ENCODE measurements at regions not wholly inside any gene's neighbourhood (a gene's known extent, or its start where the extent isn't known, plus 50 kb on each side); places are given as distances from the start of the nearest gene placed in this dataset.

DNA sequence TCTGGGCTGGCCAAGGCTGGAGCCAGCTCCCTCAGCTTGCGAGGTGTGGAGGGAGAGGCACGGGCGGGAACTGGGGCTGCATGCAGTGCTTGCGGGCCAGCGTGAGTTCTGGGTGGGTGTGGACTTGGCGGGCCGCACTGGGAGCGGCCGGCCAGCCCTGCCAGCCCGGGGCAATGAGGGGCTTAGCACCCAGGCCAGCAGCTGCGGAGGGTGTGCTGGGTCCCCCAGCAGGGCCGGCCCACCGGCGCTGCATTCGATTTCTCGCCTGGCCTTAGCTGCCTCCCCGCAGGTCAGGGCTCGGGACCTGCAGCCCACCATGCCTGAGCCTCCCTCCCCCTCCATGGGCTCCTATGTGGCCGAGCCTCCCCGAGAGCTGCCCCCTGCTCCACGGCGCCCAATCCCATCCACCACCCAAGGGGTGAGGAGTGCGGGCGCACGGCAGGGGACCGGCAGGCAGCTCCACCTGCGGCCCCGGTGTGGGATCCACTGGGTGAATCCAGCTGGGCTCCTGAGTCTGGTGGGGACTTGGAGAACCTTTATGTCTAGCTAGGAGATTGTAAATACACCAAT is 302.6 kb upstream of the ADAMTS16 start:
- TF ChIP-seq, protein P1, sequence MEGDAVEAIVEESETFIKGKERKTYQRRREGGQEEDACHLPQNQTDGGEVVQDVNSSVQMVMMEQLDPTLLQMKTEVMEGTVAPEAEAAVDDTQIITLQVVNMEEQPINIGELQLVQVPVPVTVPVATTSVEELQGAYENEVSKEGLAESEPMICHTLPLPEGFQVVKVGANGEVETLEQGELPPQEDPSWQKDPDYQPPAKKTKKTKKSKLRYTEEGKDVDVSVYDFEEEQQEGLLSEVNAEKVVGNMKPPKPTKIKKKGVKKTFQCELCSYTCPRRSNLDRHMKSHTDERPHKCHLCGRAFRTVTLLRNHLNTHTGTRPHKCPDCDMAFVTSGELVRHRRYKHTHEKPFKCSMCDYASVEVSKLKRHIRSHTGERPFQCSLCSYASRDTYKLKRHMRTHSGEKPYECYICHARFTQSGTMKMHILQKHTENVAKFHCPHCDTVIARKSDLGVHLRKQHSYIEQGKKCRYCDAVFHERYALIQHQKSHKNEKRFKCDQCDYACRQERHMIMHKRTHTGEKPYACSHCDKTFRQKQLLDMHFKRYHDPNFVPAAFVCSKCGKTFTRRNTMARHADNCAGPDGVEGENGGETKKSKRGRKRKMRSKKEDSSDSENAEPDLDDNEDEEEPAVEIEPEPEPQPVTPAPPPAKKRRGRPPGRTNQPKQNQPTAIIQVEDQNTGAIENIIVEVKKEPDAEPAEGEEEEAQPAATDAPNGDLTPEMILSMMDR (IDR thresholded peaks at IDR 0.05): no peak
- no peak for TF ChIP-seq POLR2A (IDR thresholded peaks at IDR 0.05)
